ENCODE measurements at regions not wholly inside any gene's neighbourhood (a gene's known extent, or its start where the extent isn't known, plus 50 kb on each side); places are given as distances from the start of the nearest gene placed in this dataset.

DNA sequence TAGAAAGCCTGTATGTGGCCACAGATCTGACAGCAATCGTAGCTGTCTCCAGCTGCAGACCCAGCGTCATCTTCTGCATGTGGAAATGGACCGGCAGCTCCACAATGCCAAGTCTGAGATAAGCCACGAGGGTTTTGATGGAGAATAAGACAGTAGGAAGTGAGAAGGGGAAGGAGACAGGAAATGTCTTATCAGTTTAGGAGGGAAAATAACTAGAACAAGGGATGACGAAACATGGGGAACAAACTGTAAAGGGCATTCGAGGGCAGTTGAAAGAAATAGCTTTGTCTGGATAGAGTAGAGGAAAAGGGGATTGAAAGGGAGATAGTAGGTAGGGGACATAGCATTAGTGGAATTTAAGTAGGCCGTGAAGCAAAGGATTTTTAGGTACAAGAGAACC is 74.0 kb upstream of the CTTNBP2NL start:
- no peaks in the 10 kb centered on the region for H3K9me3 Mint-ChIP-seq
- no peaks in the 10 kb centered on the region for H3K36me3 Mint-ChIP-seq
- no peak overlapping the region for H3K4me3 Mint-ChIP-seq
- H3K4me1 Mint-ChIP-seq: no peaks in the 10 kb centered on the region
- no peak overlapping the region for H3K27ac Mint-ChIP-seq
- H3K27me3 Mint-ChIP-seq: peaks cover 7% of the 10 kb centered on the region

DNA sequence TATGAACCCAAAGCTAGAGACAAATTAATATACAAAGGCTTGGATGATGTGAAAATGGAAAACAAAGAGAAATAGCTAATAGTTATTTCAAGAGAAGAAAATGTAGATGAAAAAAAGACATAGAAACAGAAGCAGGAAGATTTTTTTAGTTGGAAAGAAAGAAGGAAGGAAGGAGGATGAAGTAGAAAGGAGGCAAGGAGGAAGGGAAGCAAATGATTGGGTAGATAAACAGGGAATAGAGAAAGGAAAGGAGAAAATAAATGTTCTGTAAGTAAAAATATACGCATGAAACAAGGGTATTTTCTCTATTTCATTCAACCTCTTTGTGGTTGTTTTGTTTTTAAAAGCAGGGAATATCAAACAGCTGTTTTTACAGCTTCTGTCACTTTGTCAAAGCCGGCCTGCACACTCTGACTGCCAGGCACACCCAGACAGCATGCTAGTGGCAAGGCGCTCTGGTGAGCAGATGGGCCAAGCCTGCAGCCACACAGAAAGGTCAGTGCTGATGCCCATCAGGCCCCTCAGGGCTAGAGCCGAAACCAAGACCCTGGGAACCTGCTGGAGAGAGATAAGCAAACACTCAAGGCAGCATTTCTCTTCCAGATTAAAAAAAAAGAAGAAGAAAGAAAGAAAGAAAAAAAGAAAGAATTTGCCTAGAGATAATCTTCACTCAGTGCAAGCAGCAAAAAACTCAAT is 72.9 kb upstream of the CTTNBP2NL start:
- Mint-ChIP-seq H3K27ac (no peak overlapping the region), H3K4me1 (no peaks in the 10 kb centered on the region), H3K9me3 (no peaks in the 10 kb centered on the region)

GRCh38 chr1:112325504-112325903 is 70.5 kb upstream of the CTTNBP2NL start:
- Mint-ChIP-seq H3K27me3 (peaks cover 9% of the 10 kb centered on the region), H3K27ac (no peak overlapping the region), H3K9me3 (no peaks in the 10 kb centered on the region)

More for the DNA sequence above, 72.9 kb upstream of the CTTNBP2NL start:
- Mint-ChIP-seq H3K4me3 (no peak overlapping the region), H3K36me3 (no peaks in the 10 kb centered on the region), H3K27me3 (peaks cover 7% of the 10 kb centered on the region)

GRCh38 chr1:112328600-112328999 is 67.4 kb upstream of the CTTNBP2NL start:
- H3K27me3 Mint-ChIP-seq: peaks cover 9% of the 10 kb centered on the region
- H3K4me3 Mint-ChIP-seq: no peak overlapping the region
- no peaks in the 10 kb centered on the region for H3K9me3 Mint-ChIP-seq

More at GRCh38 chr1:112325504-112325903, 70.5 kb upstream of the CTTNBP2NL start:
- no peak overlapping the region for H3K4me3 Mint-ChIP-seq
- H3K4me1 Mint-ChIP-seq: no peaks in the 10 kb centered on the region
- H3K36me3 Mint-ChIP-seq: no peaks in the 10 kb centered on the region

GRCh38 chr1:112332176-112333150 is 63.6 kb upstream of the CTTNBP2NL start:
- Mint-ChIP-seq H3K4me1 (peaks cover 6% of the 10 kb centered on the region), H3K9me3 (no peaks in the 10 kb centered on the region), H3K27me3 (peaks cover 13% of the 10 kb centered on the region), H3K36me3 (no peaks in the 10 kb centered on the region), H3K4me3 (no peak overlapping the region), H3K27ac (no peak overlapping the region)

More at GRCh38 chr1:112328600-112328999, 67.4 kb upstream of the CTTNBP2NL start:
- Mint-ChIP-seq H3K36me3 (no peaks in the 10 kb centered on the region), H3K4me1 (no peaks in the 10 kb centered on the region), H3K27ac (no peak overlapping the region)

GRCh38 chr1:112335351-112335750 is 60.7 kb upstream of the CTTNBP2NL start:
- H3K4me1 Mint-ChIP-seq: peaks cover 6% of the 10 kb centered on the region
- H3K27me3 Mint-ChIP-seq: peaks cover 13% of the 10 kb centered on the region
- H3K27ac Mint-ChIP-seq: no peak overlapping the region
- no peaks in the 10 kb centered on the region for H3K9me3 Mint-ChIP-seq
- peaks cover 3% of the 10 kb centered on the region for H3K36me3 Mint-ChIP-seq
- no peak overlapping the region for H3K4me3 Mint-ChIP-seq

DNA sequence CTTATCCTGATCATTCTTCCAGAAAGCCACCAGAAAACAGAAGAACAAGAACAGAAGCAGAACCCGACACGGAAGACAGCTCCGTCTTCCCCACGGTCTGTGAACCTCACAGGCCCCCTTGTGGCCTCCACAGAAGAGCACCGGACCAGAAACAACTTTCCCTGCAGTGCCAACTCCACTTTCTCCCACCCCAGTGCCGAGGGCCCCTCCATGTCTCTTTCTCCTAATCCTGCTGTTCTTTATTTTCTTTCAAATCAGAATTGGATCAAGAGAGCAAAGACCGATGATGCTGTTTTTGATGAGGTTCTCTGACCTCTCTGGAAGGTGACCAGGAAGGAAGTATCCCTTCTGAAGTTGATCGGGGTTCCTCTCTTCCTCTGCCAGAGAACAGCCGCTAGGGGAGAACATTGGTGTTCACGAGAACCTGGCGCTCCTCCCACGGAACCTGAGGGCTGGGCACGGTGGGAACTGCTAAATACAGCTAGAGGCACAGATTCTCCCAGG is 58.9 kb upstream of the CTTNBP2NL start:
- Mint-ChIP-seq H3K9me3 (no peaks in the 10 kb centered on the region), H3K36me3 (peaks cover 3% of the 10 kb centered on the region), H3K4me1 (peaks cover 6% of the 10 kb centered on the region), H3K27me3 (peaks cover 11% of the 10 kb centered on the region), H3K27ac (no peak overlapping the region), H3K4me3 (peak overlapping the region; percentile 73)

DNA sequence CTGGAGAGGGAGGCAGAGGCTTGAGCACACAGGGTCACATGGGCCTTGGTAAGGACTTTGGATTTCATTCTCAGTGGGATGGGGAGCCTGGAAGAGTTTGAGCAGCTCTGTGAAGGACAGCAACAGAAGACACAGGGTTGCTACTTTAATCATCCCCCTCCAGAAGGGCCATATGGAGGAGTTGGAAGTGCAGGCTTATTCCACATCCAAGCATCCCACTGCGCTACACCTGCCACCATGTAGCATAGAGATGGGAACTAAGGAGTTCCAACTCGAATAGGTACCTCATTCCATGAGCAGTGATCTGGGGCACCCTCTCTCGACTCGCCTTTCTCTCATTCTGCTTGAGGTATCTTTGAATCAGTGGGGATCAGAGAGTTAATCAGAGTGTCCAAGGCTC is 54.0 kb upstream of the CTTNBP2NL start:
- H3K4me3 Mint-ChIP-seq: no peak overlapping the region
- H3K27ac Mint-ChIP-seq: no peak overlapping the region
- no peaks in the 10 kb centered on the region for H3K9me3 Mint-ChIP-seq

GRCh38 chr1:112342558-112342957 is 53.5 kb upstream of the CTTNBP2NL start:
- no peak overlapping the region for H3K27ac Mint-ChIP-seq
- H3K4me3 Mint-ChIP-seq: no peak overlapping the region
- H3K36me3 Mint-ChIP-seq: peaks cover 3% of the 10 kb centered on the region

More for the DNA sequence above, 54.0 kb upstream of the CTTNBP2NL start:
- peaks cover 20% of the 10 kb centered on the region for H3K4me1 Mint-ChIP-seq
- peaks cover 6% of the 10 kb centered on the region for H3K27me3 Mint-ChIP-seq
- H3K36me3 Mint-ChIP-seq: peaks cover 3% of the 10 kb centered on the region

GRCh38 chr1:112344754-112345423 is 51.1 kb upstream of the CTTNBP2NL start:
- Mint-ChIP-seq H3K4me3 (peak overlapping the region; percentile 38), H3K27me3 (peaks cover 2% of the 10 kb centered on the region), H3K9me3 (peaks cover 5% of the 10 kb centered on the region), H3K4me1 (peaks cover 17% of the 10 kb centered on the region), H3K36me3 (peaks cover 3% of the 10 kb centered on the region), H3K27ac (no peak overlapping the region)

More at GRCh38 chr1:112342558-112342957, 53.5 kb upstream of the CTTNBP2NL start:
- Mint-ChIP-seq H3K9me3 (no peaks in the 10 kb centered on the region), H3K4me1 (peaks cover 17% of the 10 kb centered on the region), H3K27me3 (peaks cover 3% of the 10 kb centered on the region)

Data from activated naive CD4-positive, alpha-beta T cell treated with anti-CD3 and anti-CD28 coated beads, Interleukin-2, amount 50 U/mL, for 24 hours (primary cell).